H9 (cell line): ENCODE measurements at regions not wholly inside any gene's neighbourhood (a gene's known extent, or its start where the extent isn't known, plus 50 kb on each side); places are given as distances from the start of the nearest gene placed in this dataset.
A peak's percentile ranks its signal among the peaks of the same experiment; 100 is the strongest.

Source experiments
- DNase-seq: peaks from one replicate; pipeline ENCODE4 v3.0.0-alpha.2; 2017
- H2AFZ ChIP-seq: one replicate; pipeline ENCODE4 v1.6.1; 2013; ENCODE audit warnings: mild to moderate bottlenecking, low read length, control low read depth, moderate library complexity
- H2AK5ac ChIP-seq: 2 replicates; pipeline ENCODE4 v1.6.1; 2013; ENCODE audit warnings: low read length, control low read depth, mixed read lengths; ENCODE audit not compliant: insufficient read length
- H2BK120ac ChIP-seq: one replicate; pipeline ENCODE4 v1.6.1; 2013; ENCODE audit warnings: low read depth, mild to moderate bottlenecking, low read length, control low read depth, inconsistent platforms; ENCODE audit not compliant: poor library complexity, severe bottlenecking
- H2BK12ac ChIP-seq: 2 replicates; pipeline ENCODE4 v1.6.1; 2013; ENCODE audit warnings: low read length, control low read depth, mixed read lengths, low read depth; ENCODE audit not compliant: insufficient read length
- H2BK15ac ChIP-seq: 2 replicates; pipeline ENCODE4 v1.6.1; 2013; ENCODE audit warnings: low read depth, low read length, control low read depth
- H2BK20ac ChIP-seq: one replicate; pipeline ENCODE4 v1.6.1; 2013; ENCODE audit warnings: low read depth, mild to moderate bottlenecking, low read length, control low read depth, inconsistent platforms; ENCODE audit not compliant: poor library complexity, severe bottlenecking
- H2BK5ac ChIP-seq: 2 replicates; pipeline ENCODE4 v1.6.1; 2013; ENCODE audit warnings: low read length, control low read depth, mixed read lengths; ENCODE audit not compliant: insufficient read length
- H3K14ac ChIP-seq: 2 replicates; pipeline ENCODE4 v1.6.1; 2013; ENCODE audit warnings: low read length, control low read depth; ENCODE audit not compliant: insufficient read depth
- H3K18ac ChIP-seq: 2 replicates; pipeline ENCODE4 v1.6.1; 2013; ENCODE audit warnings: low read depth, mild to moderate bottlenecking, mixed read lengths, low read length, control low read depth; ENCODE audit not compliant: insufficient read length
- H3K23ac ChIP-seq: 2 replicates; pipeline ENCODE4 v1.6.1; 2013; ENCODE audit warnings: low read length, control low read depth, mixed read lengths, low read depth; ENCODE audit not compliant: insufficient read length
- H3K23me2 ChIP-seq: 2 replicates; pipeline ENCODE4 v1.6.1; 2013; ENCODE audit warnings: low read depth, mild to moderate bottlenecking, mixed read lengths, low read length, control low read depth; ENCODE audit not compliant: insufficient read length, poor library complexity, severe bottlenecking
- H3K27ac ChIP-seq: 2 replicates; pipeline ENCODE4 v1.5.1; 2013; ENCODE audit warnings: low read length, control low read depth, mixed read lengths, low read depth; ENCODE audit not compliant: insufficient read length
- H3K27me3 ChIP-seq: 2 replicates; pipeline ENCODE4 v1.6.1; 2013; ENCODE audit warnings: low read length, control low read depth, inconsistent platforms; ENCODE audit not compliant: insufficient read depth
- H3K4ac ChIP-seq: 2 replicates; pipeline ENCODE4 v1.6.1; 2013; ENCODE audit warnings: low read depth, mild to moderate bottlenecking, control low read depth, inconsistent platforms, low read length, moderate library complexity
- H3K4me1 ChIP-seq: 2 replicates; pipeline ENCODE4 v1.6.1; 2013; ENCODE audit warnings: low read length, control low read depth, inconsistent platforms; ENCODE audit not compliant: insufficient read depth
- H3K4me2 ChIP-seq: 2 replicates; pipeline ENCODE4 v1.6.1; 2013; ENCODE audit warnings: low read length, control low read depth, mixed read lengths; ENCODE audit not compliant: insufficient read length, insufficient read depth
- H3K56ac ChIP-seq: 2 replicates; pipeline ENCODE4 v1.6.1; 2013; ENCODE audit warnings: low read depth, mild to moderate bottlenecking, mixed read lengths, low read length, control low read depth; ENCODE audit not compliant: insufficient read length
- H3K79me1 ChIP-seq: 2 replicates; pipeline ENCODE4 v1.6.1; 2013; ENCODE audit warnings: low read depth, mild to moderate bottlenecking, moderate library complexity, low read length, control low read depth, inconsistent platforms; ENCODE audit not compliant: insufficient read depth, poor library complexity, severe bottlenecking
- H3K79me2 ChIP-seq: 2 replicates; pipeline ENCODE4 v1.6.1; 2013; ENCODE audit warnings: low read length, control low read depth, inconsistent platforms; ENCODE audit not compliant: insufficient read depth
- H3K9ac ChIP-seq: 2 replicates; pipeline ENCODE4 v1.6.1; 2013; ENCODE audit warnings: low read length, control low read depth, mixed read lengths; ENCODE audit not compliant: insufficient read length; ENCODE audit errors: extremely low read depth
- H3K9me3 ChIP-seq: one replicate; pipeline ENCODE4 v1.6.1; 2013; ENCODE audit warnings: low read depth, low read length, inconsistent platforms; ENCODE audit not compliant: control insufficient read depth
- H3T11ph ChIP-seq: one replicate; pipeline ENCODE4 v1.6.1; 2013; ENCODE audit warnings: mild to moderate bottlenecking, low read length, control low read depth, inconsistent platforms
- H4K20me1 ChIP-seq: one replicate; pipeline ENCODE4 v1.6.1; 2013; ENCODE audit not compliant: control insufficient read depth, insufficient read length, insufficient read depth
- H4K5ac ChIP-seq: 2 replicates; pipeline ENCODE4 v1.6.1; 2013; ENCODE audit warnings: low read depth, mild to moderate bottlenecking, mixed read lengths, low read length, control low read depth; ENCODE audit not compliant: insufficient read length
- H4K8ac ChIP-seq: replicated peaks from 2 replicates; pipeline ENCODE4 v1.6.1; 2013; ENCODE audit warnings: low read length, control low read depth, mixed read lengths, low read depth; ENCODE audit not compliant: insufficient read length
- H4K91ac ChIP-seq: 2 replicates; pipeline ENCODE4 v1.6.1; 2013; ENCODE audit warnings: low read depth, mild to moderate bottlenecking, moderate library complexity, mixed read lengths, low read length, control low read depth; ENCODE audit not compliant: insufficient read length
- H3K27ac Mint-ChIP-seq, 3 experiments: 2 replicates in 2 of 3; 3 replicates in 1 of 3; pipeline ENCODE4 v1.8.0; 2020 to 2021; ENCODE audit warnings: mixed read lengths in 3 of 3, mild to moderate bottlenecking in 1 of 3, moderate library complexity in 1 of 3
- H3K27me3 Mint-ChIP-seq: 2 replicates; pipeline ENCODE4 v1.8.0; 2021; ENCODE audit warnings: low read depth, mild to moderate bottlenecking, moderate library complexity, mixed read lengths
- H3K36me3 Mint-ChIP-seq, 3 experiments: 2 replicates in 2 of 3; 3 replicates in 1 of 3; pipeline ENCODE4 v1.8.0; 2020 to 2021; ENCODE audit warnings: low read depth in 3 of 3, mixed read lengths in 3 of 3; ENCODE audit not compliant: insufficient read depth in 1 of 3
- H3K4me1 Mint-ChIP-seq, 2 experiments: 2 replicates each; pipeline ENCODE4 v1.8.0; 2020; ENCODE audit warnings: mixed read lengths in 2 of 2
- H3K4me3 Mint-ChIP-seq, 2 experiments: 2 replicates in 1 of 2; 3 replicates in 1 of 2; pipeline ENCODE4 v1.8.0; 2020 to 2021; ENCODE audit warnings: mild to moderate bottlenecking in 2 of 2, mixed read lengths in 2 of 2, moderate library complexity in 1 of 2
- H3K9me3 Mint-ChIP-seq, 2 experiments: 2 replicates in 1 of 2; 3 replicates in 1 of 2; pipeline ENCODE4 v1.8.0; 2020; ENCODE audit warnings: mild to moderate bottlenecking in 2 of 2, mixed read lengths in 2 of 2, moderate library complexity in 1 of 2
- TF ChIP-seq, protein P1 (sequence below): fragments of 200-600 bp; sonication (generic); conservative IDR thresholded peaks from 3 replicates; pipeline ENCODE4 v1.8.0; 2021; ENCODE audit warnings: antibody characterized with exemption, mild to moderate bottlenecking

GRCh38 chr5:152529440-152529839 is 124.4 kb upstream of the NMUR2 start:
- Histone ChIP-seq H3K79me1 (no peaks in the 10 kb centered on the region), H3K79me2 (no peaks in the 10 kb centered on the region), H3K14ac (no peak overlapping the region), H2BK12ac (no peak overlapping the region), H3K4me1 (peaks cover 5% of the 10 kb centered on the region; the same call in 1 of the 2 replicates), H4K5ac (no peak overlapping the region), H2AK5ac (no peak overlapping the region), H3K4me2 (peak overlapping the region; percentile 17), H3K9me3 (no peaks in the 10 kb centered on the region), H3K56ac (no peak overlapping the region), H2BK20ac (no peak overlapping the region), H2BK5ac (no peak overlapping the region), H3K27me3 (no peaks in the 10 kb centered on the region), H3K4ac (no peak overlapping the region), H3K23ac (no peak overlapping the region), H2AFZ (no peak overlapping the region), H2BK120ac (no peak overlapping the region), H4K8ac (no peak overlapping the region), H3K27ac (no peak overlapping the region), H3T11ph (no peak overlapping the region), H3K9ac (no peak overlapping the region), H4K91ac (no peak overlapping the region), H2BK15ac (no peak overlapping the region), H3K18ac (no peak overlapping the region), H3K23me2 (no peaks in the 10 kb centered on the region), H4K20me1 (no peaks in the 10 kb centered on the region)
- H3K9me3 Mint-ChIP-seq: no peaks in the 10 kb centered on the region
- TF ChIP-seq, protein P1, sequence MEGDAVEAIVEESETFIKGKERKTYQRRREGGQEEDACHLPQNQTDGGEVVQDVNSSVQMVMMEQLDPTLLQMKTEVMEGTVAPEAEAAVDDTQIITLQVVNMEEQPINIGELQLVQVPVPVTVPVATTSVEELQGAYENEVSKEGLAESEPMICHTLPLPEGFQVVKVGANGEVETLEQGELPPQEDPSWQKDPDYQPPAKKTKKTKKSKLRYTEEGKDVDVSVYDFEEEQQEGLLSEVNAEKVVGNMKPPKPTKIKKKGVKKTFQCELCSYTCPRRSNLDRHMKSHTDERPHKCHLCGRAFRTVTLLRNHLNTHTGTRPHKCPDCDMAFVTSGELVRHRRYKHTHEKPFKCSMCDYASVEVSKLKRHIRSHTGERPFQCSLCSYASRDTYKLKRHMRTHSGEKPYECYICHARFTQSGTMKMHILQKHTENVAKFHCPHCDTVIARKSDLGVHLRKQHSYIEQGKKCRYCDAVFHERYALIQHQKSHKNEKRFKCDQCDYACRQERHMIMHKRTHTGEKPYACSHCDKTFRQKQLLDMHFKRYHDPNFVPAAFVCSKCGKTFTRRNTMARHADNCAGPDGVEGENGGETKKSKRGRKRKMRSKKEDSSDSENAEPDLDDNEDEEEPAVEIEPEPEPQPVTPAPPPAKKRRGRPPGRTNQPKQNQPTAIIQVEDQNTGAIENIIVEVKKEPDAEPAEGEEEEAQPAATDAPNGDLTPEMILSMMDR: no peak
- no peak overlapping the region for H3K4me3 Mint-ChIP-seq
- H3K27me3 Mint-ChIP-seq: no peaks in the 10 kb centered on the region; the same call in none of the 2 replicates
- peak overlapping the region in 2 of 3 experiments; percentile 2 to 6; a peak in 1 of 7 replicates for H3K27ac Mint-ChIP-seq
- H3K36me3 Mint-ChIP-seq: no peaks in the 10 kb centered on the region
- DNase-seq: peak; percentile 74
- peaks cover 22 to 23% of the 10 kb centered on the region in 2 experiments for H3K4me1 Mint-ChIP-seq
